NCI-H2196 (cell line): ENCODE measurements at regions not wholly inside any gene's neighbourhood (a gene's known extent, or its start where the extent isn't known, plus 50 kb on each side); places are given as distances from the start of the nearest gene placed in this dataset.

Source experiments
- DNase-seq: peaks from one replicate; lab custom pipeline; 2025; ENCODE audit not compliant: unreplicated experiment; lab: John Stamatoyannopoulos, UW

DNA sequence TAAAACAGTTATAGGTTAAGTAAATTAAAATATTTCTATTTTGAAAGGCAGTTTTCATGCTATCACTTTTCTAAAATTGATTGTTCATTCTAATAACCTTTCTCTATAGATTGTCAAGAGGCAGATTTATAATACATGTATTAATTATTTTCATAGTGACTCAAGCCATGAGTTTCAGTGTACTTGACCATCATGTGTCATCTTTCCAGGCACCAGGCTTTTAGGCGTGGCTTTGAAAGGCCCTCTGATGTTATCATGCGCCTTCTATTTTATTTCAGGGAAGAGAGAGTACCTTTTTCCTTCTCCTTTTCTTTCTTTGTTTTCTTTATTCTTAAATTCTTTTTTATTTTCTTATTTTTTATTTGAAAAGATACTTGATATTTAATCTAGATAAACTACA lies 128.3 kb upstream of the ETAA1 start:
- DNase-seq = no peak

GRCh38 chr2:67272195-67272594 lies 124.9 kb upstream of the ETAA1 start:
- DNase-seq = no peak

DNA sequence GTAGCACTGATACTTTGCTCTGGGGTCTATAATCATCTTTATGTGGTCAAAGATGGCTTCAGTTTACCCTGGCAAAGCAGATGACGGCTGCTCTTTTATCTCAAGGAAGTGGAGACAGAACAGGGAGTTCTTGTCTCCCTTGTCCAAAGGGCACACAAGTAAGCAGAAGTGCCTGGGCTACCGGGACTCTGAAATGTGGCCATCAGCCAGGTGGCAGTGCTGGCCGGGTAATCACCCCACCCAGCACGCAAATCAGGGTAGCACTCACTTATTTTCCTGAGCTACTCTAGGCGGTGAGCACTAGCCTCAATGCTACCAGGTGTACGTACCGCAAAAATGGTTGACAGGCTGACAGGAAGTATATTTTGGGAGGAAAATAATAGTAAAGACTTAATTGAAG lies 119.7 kb upstream of the ETAA1 start:
- DNase-seq = no peak

- DNase-seq = no peak
Measured at GRCh38 chr2:67281101-67281500, 116.0 kb upstream of the ETAA1 start.

DNA sequence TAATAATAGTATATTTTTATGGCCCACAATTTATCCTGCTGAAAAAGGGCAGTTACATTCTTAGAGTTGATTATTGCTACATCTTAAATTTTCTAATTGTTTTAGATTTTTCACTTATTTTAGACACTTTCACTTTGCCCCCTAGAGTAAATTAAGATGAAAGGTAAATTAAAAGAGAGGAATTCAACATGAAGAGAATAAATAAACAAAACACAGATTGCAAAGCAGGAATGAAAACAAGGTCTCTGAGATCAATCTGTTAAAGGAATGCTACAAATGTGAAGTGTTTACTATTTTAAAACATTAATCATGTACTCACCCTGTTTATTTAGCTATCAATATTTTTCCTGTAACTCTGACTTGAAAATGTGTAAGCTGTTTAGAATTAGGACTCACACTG lies 113.5 kb upstream of the ETAA1 start:
- DNase-seq = no peak

GRCh38 chr2:67286981-67287759 lies 110.0 kb upstream of the ETAA1 start:
- no peak for DNase-seq

DNA sequence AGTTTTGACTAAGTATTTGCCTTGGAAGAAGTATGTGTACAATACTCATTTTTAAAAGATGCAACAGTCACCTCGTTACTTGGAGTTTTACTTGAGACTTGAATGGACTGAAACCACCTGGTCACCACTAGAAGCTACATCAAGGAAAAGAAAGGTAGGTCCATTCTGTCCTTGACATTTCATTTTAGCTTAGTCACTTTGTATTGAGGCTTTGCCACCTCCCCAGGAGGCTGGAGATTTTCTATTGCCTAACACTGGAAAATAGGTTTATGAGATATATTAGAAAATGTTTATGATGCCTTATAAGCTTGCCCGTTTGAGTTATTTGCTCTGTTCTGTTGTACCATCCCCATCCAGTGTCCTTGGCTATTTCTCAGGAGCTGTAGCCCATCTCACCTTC lies 107.9 kb upstream of the ETAA1 start:
- no peak for DNase-seq

DNA sequence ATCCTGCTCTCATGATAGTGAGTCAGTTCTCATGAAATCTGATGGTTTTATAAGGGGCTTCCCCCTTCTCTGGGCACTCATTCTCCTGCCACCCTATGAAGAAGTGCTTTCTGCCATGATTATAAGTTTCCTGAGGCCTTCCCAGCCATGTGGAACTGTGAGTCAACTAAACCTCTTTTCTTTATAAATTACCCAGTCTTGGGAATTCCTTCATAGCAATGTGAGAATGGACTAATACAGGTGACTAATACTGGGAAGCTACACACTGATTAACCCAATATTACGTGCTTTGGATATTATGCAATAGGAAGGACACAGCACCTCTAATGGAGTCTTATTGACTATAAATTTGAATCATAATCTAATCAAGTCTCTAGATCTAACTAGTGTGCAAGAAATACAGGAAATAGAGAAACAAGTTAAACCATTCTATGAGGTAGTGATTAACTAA lies 107.2 kb upstream of the ETAA1 start:
- DNase-seq = no peak

GRCh38 chr2:67290451-67291290 lies 106.5 kb upstream of the ETAA1 start:
- DNase-seq = no peak

DNA sequence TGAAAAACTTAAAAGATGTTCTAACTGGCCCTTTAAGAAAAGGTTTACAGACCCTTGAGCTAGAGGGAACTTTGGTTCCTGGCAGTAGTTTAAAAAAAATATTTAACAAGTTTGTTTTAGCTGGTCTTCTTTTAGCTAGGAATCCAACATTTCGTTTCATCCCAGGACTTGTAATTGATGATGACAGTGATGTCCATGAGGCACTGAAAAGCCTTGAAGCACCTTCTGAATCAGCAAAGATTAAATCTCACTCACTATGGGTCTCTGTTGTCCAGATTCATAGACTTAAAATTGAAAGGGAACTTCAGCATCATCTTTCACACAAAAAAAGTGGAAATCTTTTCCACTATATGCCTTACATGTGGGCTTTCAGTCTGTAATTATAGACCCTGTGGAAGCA lies 102.9 kb upstream of the ETAA1 start:
- DNase-seq = no peak

DNA sequence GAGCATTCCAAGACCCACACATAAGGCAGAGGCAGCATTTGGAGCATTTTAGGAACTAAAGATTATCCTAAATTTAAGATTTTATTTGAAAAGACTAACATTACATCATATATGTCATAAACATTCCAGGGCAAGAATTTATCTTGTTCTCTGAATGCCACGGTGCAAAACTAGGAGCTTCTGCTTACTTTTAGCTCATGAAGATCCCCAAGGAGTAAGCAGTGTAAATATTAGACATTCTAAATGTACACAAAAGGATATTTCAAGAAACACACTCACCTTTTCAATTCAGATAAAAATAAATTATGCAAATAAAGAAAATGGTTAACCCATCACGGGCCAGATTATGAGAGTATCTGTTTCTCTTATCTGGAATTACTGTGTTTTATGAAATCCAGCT lies 101.7 kb upstream of the ETAA1 start:
- DNase-seq = no peak

GRCh38 chr2:67295851-67296250 lies 101.3 kb upstream of the ETAA1 start:
- no peak for DNase-seq

DNA sequence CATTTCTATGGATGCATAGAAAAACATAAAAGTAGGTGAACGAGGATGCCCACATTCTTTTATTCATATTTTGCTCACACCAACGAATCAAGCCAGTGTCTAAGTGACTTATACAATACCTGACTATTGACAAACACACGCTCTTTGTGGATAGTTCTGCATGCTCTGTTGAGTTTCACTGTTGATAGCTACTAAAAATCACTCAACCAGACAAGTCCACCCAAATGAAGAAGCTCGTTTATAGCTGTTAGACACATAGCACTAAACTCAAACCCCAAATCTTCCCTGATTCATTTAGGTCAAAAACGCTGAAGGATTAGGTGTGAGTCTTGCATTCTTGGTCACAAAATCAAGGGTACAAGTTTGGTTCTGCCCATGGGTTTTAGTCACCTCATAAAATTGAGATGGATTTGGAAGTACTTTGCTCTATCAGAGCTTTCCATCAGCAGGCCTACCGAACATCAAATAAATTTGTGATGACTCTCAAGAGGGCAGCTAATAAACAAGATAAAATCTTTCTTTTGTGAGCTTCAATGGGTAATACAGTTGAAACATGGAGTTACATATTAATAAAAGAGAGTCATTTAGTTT lies 92.7 kb upstream of the ETAA1 start:
- no peak for DNase-seq

GRCh38 chr2:67309281-67309680 lies 87.9 kb upstream of the ETAA1 start:
- no peak for DNase-seq

DNA sequence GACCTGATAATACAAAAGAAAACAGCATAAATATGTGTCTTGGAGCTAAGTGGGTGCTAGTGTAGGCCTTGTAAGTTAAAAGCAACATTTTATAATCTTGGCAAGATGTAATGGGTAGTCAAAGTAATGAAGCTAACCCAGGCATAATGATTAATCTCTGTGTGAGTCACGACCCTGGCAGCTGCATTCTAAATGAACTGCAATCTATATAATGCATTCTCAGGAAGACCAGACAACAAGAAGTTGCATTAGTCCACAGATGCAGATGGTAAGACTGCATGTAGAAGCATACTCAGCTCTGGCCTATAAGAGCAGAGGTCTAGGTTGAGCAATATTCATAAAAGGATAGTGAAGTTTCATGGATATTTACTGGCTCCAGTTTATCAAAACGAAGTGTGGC lies 85.6 kb upstream of the ETAA1 start:
- DNase-seq = no peak

DNA sequence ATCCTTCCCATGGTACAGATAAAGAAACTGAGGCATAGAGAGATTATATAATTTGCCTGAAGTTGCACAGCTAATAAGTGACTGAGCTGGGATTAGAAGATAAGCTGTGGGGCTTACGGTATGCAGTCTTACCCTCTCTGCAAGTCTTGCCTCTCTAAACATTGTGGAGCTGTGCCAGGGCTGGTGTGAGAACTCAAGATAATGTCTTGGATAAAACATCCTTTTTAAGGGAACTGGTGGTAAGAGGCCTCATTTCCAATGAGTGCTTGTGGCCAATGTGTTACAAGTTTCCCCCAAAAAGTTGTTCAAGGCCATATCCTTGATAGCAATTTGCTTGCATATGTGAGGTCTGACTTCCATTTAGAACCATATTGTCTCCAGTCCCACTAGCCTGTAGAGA lies 84.3 kb upstream of the ETAA1 start:
- no peak for DNase-seq

DNA sequence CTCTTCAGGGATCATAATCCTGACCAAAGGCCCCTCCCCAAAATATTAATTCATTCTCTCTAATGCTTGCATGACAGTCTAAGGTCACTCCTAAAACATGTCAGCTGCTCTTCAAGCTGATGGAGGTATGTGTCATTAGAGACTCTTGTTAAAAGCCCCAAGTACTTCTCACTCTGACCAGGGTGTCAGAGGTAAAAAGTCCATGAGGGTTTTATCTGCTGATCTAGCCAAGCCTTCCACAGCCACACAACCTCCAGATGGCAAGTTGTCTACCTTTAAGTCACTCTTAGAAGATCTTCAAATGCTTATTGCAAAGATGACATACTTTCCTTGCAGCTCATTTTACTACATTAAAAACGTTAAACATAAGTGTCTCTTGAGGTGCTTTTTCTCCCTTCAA lies 83.6 kb upstream of the ETAA1 start:
- DNase-seq = no peak

- DNase-seq = no peak
Measured at GRCh38 chr2:67318031-67318430, 79.1 kb upstream of the ETAA1 start.

- no peak for DNase-seq
Measured at GRCh38 chr2:67318563-67318962, 78.6 kb upstream of the ETAA1 start.

GRCh38 chr2:67318993-67319481 lies 78.1 kb upstream of the ETAA1 start:
- no peak for DNase-seq

DNA sequence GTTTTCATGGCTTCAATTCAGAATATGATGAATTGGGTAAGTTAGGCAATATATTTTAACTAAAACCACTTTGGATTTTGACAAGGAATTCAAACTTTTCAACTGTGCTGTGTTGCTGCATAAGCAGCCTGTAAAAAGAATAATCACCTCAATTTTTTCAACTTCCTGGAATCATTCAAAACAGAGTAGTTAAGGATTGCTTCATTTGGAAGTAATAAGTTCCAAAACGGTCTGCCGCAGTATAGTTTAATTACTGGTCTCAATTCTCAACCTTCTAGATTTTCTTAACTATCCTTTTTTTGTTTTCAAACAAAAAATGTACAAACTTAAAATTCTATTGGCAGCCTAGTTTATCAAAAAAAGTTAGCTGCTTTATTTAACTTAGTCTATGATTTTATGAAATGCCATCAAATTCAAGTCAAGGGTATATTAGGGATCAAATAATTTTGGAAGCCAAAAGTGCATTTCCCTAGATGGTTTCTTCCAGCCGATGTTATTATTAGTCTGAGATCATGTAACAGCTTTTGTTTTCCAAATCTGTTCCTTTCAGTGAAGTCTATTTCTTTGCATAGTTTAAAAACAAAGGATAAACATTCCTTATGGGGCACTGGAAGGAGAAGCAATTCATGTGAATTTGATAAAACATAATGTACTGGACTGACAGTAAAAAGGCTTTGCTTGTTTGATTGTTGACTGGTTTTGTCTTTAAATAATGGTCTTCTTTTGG lies 76.1 kb upstream of the ETAA1 start:
- DNase-seq = no peak
